CD4-positive, CD25-positive, alpha-beta regulatory T cell (primary cell): ENCODE measurements at regions not wholly inside any gene's neighbourhood (a gene's known extent, or its start where the extent isn't known, plus 50 kb on each side); places are given as distances from the start of the nearest gene placed in this dataset.

Source experiments
- ATAC-seq, 2 donors: fragments of 150-1000 bp; cut with Tn5 transposase; one replicate each; pipeline ENCODE4 v1.10.0; 2021; ENCODE audit warnings: low read depth in 2 of 2, moderate number of reproducible peaks in 2 of 2, moderate library complexity in 1 of 2
- DNase-seq, 3 donors: peaks; one replicate each; pipeline versions ENCODE4 v3.0.0 to v3.0.0-alpha.2; 2012 to 2022; ENCODE audit warnings: mixed read lengths in 1 of 3
- H3K27ac ChIP-seq: one replicate; pipeline ENCODE4 v1.7.0; 2013; ENCODE audit warnings: mild to moderate bottlenecking, low read length; ENCODE audit not compliant: insufficient read depth, poor library complexity, severe bottlenecking
- H3K27me3 ChIP-seq: one replicate; pipeline ENCODE4 v1.7.0; 2013; ENCODE audit warnings: low read length; ENCODE audit not compliant: control insufficient read depth, insufficient read depth
- H3K36me3 ChIP-seq: one replicate; pipeline ENCODE4 v1.7.0; 2013; ENCODE audit warnings: mild to moderate bottlenecking, low read length, moderate library complexity; ENCODE audit not compliant: control insufficient read depth, insufficient read depth
- H3K4me1 ChIP-seq: 2 replicates; pipeline ENCODE4 v1.7.0; 2013; ENCODE audit warnings: mild to moderate bottlenecking, low read length; ENCODE audit not compliant: insufficient read depth, control insufficient read depth, poor library complexity, severe bottlenecking
- H3K4me3 ChIP-seq: one replicate; pipeline ENCODE4 v1.7.0; 2013; ENCODE audit warnings: low read depth, mild to moderate bottlenecking, low read length, moderate library complexity
- H3K9me3 ChIP-seq, 2 experiments: 1 replicate in 1 of 2; 2 replicates in 1 of 2; pipeline ENCODE4 v1.7.0; 2013; ENCODE audit warnings: low read length in 2 of 2, mild to moderate bottlenecking in 1 of 2, moderate library complexity in 1 of 2; ENCODE audit not compliant: control insufficient read depth in 2 of 2
- H3K27ac Mint-ChIP-seq, 3 donors: one replicate each; pipeline ENCODE4 v1.8.0; 2020 to 2022; ENCODE audit warnings: mild to moderate bottlenecking in 3 of 3, mixed read lengths in 3 of 3, moderate library complexity in 2 of 3
- H3K27me3 Mint-ChIP-seq: one replicate; pipeline ENCODE4 v1.8.0; 2022; ENCODE audit warnings: mild to moderate bottlenecking, mixed read lengths
- H3K36me3 Mint-ChIP-seq: one replicate; pipeline ENCODE4 v1.8.0; 2020; ENCODE audit warnings: mixed read lengths
- H3K4me1 Mint-ChIP-seq, 4 donors: one replicate each; pipeline ENCODE4 v1.8.0; 2020 to 2022; ENCODE audit warnings: mixed read lengths in 4 of 4, mild to moderate bottlenecking in 1 of 4
- H3K4me3 Mint-ChIP-seq, 4 donors: one replicate each; pipeline ENCODE4 v1.8.0; 2020 to 2022; ENCODE audit warnings: mild to moderate bottlenecking in 4 of 4, mixed read lengths in 4 of 4, moderate library complexity in 3 of 4
- H3K9me3 Mint-ChIP-seq, 7 donors: one replicate each; pipeline ENCODE4 v1.8.0; 2020 to 2022; ENCODE audit warnings: mixed read lengths in 7 of 7, mild to moderate bottlenecking in 3 of 7, moderate library complexity in 2 of 7

GRCh38 chr18:2376707-2377106, 194.6 kb downstream of the METTL4 start:
- Mint-ChIP-seq H3K27me3 (peaks cover 13% of the 10 kb centered on the region), H3K9me3 (peaks cover 0 to 7% (median 0%) of the 10 kb centered on the region in 7 donors), H3K36me3 (no peaks in the 10 kb centered on the region), H3K4me1 (no peaks in the 10 kb centered on the region), H3K4me3 (no peak overlapping the region), H3K27ac (no peak overlapping the region)
- Histone ChIP-seq H3K36me3 (no peaks in the 10 kb centered on the region), H3K4me3 (no peak overlapping the region), H3K27me3 (peaks cover 4% of the 10 kb centered on the region), H3K27ac (no peak overlapping the region), H3K4me1 (no peaks in the 10 kb centered on the region), H3K9me3 (no peaks in the 10 kb centered on the region)
- no peak for ATAC-seq
- no peak for DNase-seq

DNA sequence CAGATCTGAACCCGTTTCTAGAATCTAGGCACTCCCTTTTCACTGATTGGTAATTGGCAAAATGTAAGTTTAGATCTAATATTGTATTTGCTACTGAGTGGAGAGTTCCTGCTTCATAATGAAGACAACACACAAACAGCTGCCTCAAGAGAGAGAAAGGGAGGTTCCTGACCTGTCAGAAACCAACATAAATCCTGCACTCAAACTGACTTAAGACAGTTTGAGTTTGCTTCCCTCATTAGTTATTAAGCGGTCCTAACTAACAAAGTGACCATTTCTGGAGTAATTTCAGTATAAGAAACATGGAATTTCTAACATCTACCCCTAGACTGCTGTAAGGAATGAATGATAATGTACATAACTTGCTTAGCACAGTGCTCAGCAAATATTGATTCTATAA, 191.2 kb downstream of the METTL4 start:
- Mint-ChIP-seq H3K27me3 (peaks cover 12% of the 10 kb centered on the region), H3K36me3 (no peaks in the 10 kb centered on the region), H3K4me3 (no peak overlapping the region), H3K9me3 (peaks cover 0 to 9% (median 0%) of the 10 kb centered on the region in 7 donors), H3K27ac (no peak overlapping the region), H3K4me1 (no peaks in the 10 kb centered on the region)
- no peaks in the 10 kb centered on the region for H3K36me3 ChIP-seq
- H3K9me3 ChIP-seq: no peaks in the 10 kb centered on the region
- H3K4me3 ChIP-seq: no peak overlapping the region
- H3K27me3 ChIP-seq: peaks cover 4% of the 10 kb centered on the region
- no peak overlapping the region for H3K27ac ChIP-seq
- DNase-seq (no peak), ATAC-seq (no peak)
- H3K4me1 ChIP-seq: no peaks in the 10 kb centered on the region

- Mint-ChIP-seq H3K27ac (no peak overlapping the region), H3K4me3 (no peak overlapping the region), H3K4me1 (no peaks in the 10 kb centered on the region), H3K27me3 (peaks cover 6% of the 10 kb centered on the region), H3K36me3 (no peaks in the 10 kb centered on the region), H3K9me3 (peaks cover 0 to 9% (median 1%) of the 10 kb centered on the region in 7 donors)
- no peaks in the 10 kb centered on the region for H3K4me1 ChIP-seq
- H3K36me3 ChIP-seq: no peaks in the 10 kb centered on the region
- H3K27me3 ChIP-seq: peaks cover 5% of the 10 kb centered on the region
- ATAC-seq (no peak), DNase-seq (no peak)
- no peak overlapping the region for H3K27ac ChIP-seq
- peaks cover 0 to 1% of the 10 kb centered on the region in 2 experiments for H3K9me3 ChIP-seq
- no peak overlapping the region for H3K4me3 ChIP-seq
Observed at GRCh38 chr18:2381539-2381938, 189.8 kb downstream of the METTL4 start.

DNA sequence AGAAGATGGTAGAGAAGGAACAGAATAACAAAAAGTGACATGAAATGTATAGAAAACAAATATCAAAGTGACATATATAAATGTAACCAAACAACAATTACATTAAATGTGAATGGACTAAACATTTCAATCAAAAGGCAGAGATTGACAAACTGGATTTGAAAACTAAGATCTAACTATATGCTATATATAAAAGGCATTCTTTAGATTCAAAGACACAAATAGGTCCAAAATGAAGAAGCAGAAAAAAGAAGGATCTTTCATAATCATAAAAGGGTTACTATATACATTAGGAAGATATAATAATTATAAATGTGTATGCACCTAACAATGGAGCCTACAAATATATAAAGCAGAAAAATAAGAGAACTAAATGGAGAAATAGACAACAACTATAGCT, 183.7 kb downstream of the METTL4 start:
- no peak overlapping the region for H3K4me3 Mint-ChIP-seq
- Histone ChIP-seq H3K27ac (no peak overlapping the region), H3K4me1 (no peaks in the 10 kb centered on the region), H3K9me3 (peaks cover 5 to 6% of the 10 kb centered on the region in 2 experiments), H3K36me3 (no peaks in the 10 kb centered on the region), H3K4me3 (no peak overlapping the region), H3K27me3 (peaks cover 1% of the 10 kb centered on the region)
- DNase-seq: no peak
- H3K27ac Mint-ChIP-seq: no peak overlapping the region
- no peaks in the 10 kb centered on the region for H3K36me3 Mint-ChIP-seq
- no peaks in the 10 kb centered on the region for H3K4me1 Mint-ChIP-seq
- no peak for ATAC-seq
- H3K9me3 Mint-ChIP-seq: peaks cover 0 to 14% (median 2%) of the 10 kb centered on the region in 7 donors
- H3K27me3 Mint-ChIP-seq: no peaks in the 10 kb centered on the region

DNA sequence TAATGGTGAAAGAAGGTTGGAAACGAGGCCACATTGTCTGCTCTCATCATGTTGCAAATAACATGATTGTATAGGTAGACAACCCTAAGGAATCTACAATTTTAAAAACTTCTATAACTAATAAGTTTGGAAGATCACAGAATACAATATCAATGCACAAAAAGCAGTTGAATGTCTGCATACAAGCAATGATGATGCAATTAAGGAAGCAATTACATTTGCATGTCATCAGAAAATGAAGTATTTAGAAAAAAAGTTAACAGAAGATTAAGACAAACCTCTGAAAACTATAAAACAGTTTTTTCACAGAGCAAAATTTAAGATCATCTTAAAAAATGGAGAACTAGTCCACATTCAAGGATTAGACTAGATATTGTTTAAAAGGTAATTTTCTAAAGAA, 181.1 kb downstream of the METTL4 start:
- H3K36me3 Mint-ChIP-seq: no peaks in the 10 kb centered on the region
- H3K27ac ChIP-seq: no peak overlapping the region
- ATAC-seq (no peak), DNase-seq (no peak)
- H3K27ac Mint-ChIP-seq: no peak overlapping the region
- H3K9me3 ChIP-seq: peaks cover 5 to 6% of the 10 kb centered on the region in 2 experiments
- H3K4me3 ChIP-seq: no peak overlapping the region
- peaks cover 5% of the 10 kb centered on the region for H3K27me3 ChIP-seq
- H3K4me1 ChIP-seq: no peaks in the 10 kb centered on the region
- peaks cover 9% of the 10 kb centered on the region for H3K27me3 Mint-ChIP-seq
- H3K9me3 Mint-ChIP-seq: peaks cover 0 to 14% (median 1%) of the 10 kb centered on the region in 7 donors
- H3K36me3 ChIP-seq: no peaks in the 10 kb centered on the region
- no peaks in the 10 kb centered on the region for H3K4me1 Mint-ChIP-seq
- no peak overlapping the region for H3K4me3 Mint-ChIP-seq

DNA sequence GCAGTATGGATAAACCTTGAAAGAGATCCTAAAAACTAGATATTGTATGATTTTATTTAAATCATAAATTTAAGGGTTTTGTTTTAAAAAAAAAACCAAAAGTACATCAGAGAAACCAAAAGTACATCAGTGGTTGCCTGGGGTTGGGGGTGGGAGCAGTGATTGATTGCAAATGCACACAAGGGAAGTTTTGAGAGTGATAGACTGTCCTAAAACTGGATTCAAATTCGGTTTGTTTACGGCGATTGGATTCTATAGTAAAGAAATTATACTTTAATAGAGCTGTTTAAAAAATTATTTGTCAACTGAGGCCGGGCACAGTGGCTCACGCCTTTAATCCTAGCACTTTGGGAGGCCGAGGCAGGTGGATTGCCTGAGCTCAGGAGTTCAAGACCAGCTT, 179.8 kb downstream of the METTL4 start:
- H3K27ac Mint-ChIP-seq: no peak overlapping the region
- H3K9me3 Mint-ChIP-seq: peaks cover 0 to 12% (median under 1%) of the 10 kb centered on the region in 7 donors

DNA sequence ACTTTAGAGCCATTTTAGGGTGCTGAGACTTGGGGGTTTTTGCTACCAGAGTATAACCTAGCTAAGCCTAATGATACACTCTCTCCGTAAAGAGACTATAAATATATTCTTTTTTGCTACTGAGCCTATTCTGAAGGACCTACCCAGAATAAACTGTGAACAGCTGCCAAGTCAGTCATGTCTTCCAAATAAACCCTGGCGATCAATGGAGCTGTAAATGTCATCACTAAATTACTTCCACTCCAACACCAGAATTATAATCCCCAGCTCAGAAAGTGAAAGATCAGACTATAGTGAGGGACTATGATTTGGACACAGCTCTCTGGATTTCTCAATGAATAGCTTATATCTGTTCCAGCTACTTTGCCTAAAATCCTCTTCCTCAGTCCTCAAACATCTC, 178.9 kb downstream of the METTL4 start:
- H3K4me1 Mint-ChIP-seq: no peaks in the 10 kb centered on the region
- Histone ChIP-seq H3K27me3 (peaks cover 5% of the 10 kb centered on the region), H3K4me3 (no peak overlapping the region), H3K27ac (no peak overlapping the region), H3K4me1 (no peaks in the 10 kb centered on the region), H3K9me3 (peaks cover 0 to 5% of the 10 kb centered on the region in 2 experiments), H3K36me3 (no peaks in the 10 kb centered on the region)
- peaks cover 0 to 7% (median 0%) of the 10 kb centered on the region in 7 donors for H3K9me3 Mint-ChIP-seq
- H3K27ac Mint-ChIP-seq: no peak overlapping the region
- no peaks in the 10 kb centered on the region for H3K36me3 Mint-ChIP-seq
- peaks cover 9% of the 10 kb centered on the region for H3K27me3 Mint-ChIP-seq
- H3K4me3 Mint-ChIP-seq: no peak overlapping the region
- ATAC-seq (no peak), DNase-seq (no peak)

More for the DNA sequence above, 179.8 kb downstream of the METTL4 start:
- Histone ChIP-seq H3K36me3 (no peaks in the 10 kb centered on the region), H3K4me1 (no peaks in the 10 kb centered on the region), H3K4me3 (no peak overlapping the region), H3K27ac (no peak overlapping the region), H3K27me3 (peaks cover 6% of the 10 kb centered on the region), H3K9me3 (peaks cover 5% of the 10 kb centered on the region in 2 experiments)
- Mint-ChIP-seq H3K4me3 (no peak overlapping the region), H3K4me1 (no peaks in the 10 kb centered on the region), H3K36me3 (no peaks in the 10 kb centered on the region), H3K27me3 (peaks cover 9% of the 10 kb centered on the region)
- DNase-seq (no peak), ATAC-seq (no peak)

- Histone ChIP-seq H3K27ac (no peak overlapping the region), H3K4me3 (no peak overlapping the region), H3K9me3 (no peaks in the 10 kb centered on the region), H3K36me3 (no peaks in the 10 kb centered on the region), H3K27me3 (peaks cover 5% of the 10 kb centered on the region), H3K4me1 (no peaks in the 10 kb centered on the region)
- Mint-ChIP-seq H3K36me3 (no peaks in the 10 kb centered on the region), H3K4me1 (no peaks in the 10 kb centered on the region), H3K9me3 (peaks cover 0 to 3% (median 0%) of the 10 kb centered on the region in 7 donors), H3K27me3 (peaks cover 12% of the 10 kb centered on the region), H3K27ac (no peak overlapping the region), H3K4me3 (no peak overlapping the region)
- DNase-seq (no peak), ATAC-seq (no peak)
Observed at GRCh38 chr18:2394684-2395083, 176.6 kb downstream of the METTL4 start.
